Temporal lobe (tissue), 1 donor: ENCODE measurements at regions not wholly inside any gene's neighbourhood (a gene's known extent, or its start where the extent isn't known, plus 50 kb on each side); places are given as distances from the start of the nearest gene placed in this dataset. TPM values are rescaled to one million over a fixed set of nuclear protein-coding genes. Genes with fewer than 3 reads are reported as not detected.

ENCODE experiments used
- small RNA-seq: library from RNA; depleted of rRNA; stranded (forward); fragments of <200 nt; gene quantifications from one replicate; pipeline ENCODE3, GENCODE V24; 2014; ENCODE audit warnings: low replicate concordance

Small RNA genes lying in the stretch of these regions (small RNA-seq; reads per million reads assigned to genes)
- gene RNU6-983P = not detected
